NCI-H1930 (cell line): ENCODE measurements at regions not wholly inside any gene's neighbourhood (a gene's known extent, or its start where the extent isn't known, plus 50 kb on each side); places are given as distances from the start of the nearest gene placed in this dataset.

ENCODE experiments used
- DNase-seq, 2 experiments: peaks; one replicate each; lab custom pipeline; 2025; lab: John Stamatoyannopoulos, UW

GRCh38 chr6:139638179-139638941 is 263.9 kb upstream of the CITED2 start:
- no peak for DNase-seq

- DNase-seq: no peak
Observed at GRCh38 chr6:139637766-139638165, 263.3 kb upstream of the CITED2 start.

DNA sequence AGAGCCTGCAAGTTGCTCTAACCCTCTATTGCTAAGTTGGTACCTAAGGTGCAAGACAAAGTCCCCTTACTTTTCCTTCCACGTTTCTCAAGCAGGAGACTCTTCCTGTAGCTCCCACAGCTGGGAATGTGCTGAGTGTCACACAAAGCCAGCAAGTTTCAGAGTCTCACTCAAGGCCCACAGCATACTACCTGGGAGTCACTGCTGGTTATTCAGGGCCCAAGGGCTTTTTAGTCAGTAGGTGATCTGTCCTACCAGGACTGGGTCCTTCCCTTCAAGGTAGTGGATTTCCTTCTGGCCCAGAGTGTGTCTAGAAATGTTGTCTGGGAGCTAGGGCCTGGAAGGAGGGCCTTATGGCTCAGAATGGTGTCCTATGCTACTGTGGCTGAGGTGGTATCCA is 261.9 kb upstream of the CITED2 start:
- DNase-seq: no peak

DNA sequence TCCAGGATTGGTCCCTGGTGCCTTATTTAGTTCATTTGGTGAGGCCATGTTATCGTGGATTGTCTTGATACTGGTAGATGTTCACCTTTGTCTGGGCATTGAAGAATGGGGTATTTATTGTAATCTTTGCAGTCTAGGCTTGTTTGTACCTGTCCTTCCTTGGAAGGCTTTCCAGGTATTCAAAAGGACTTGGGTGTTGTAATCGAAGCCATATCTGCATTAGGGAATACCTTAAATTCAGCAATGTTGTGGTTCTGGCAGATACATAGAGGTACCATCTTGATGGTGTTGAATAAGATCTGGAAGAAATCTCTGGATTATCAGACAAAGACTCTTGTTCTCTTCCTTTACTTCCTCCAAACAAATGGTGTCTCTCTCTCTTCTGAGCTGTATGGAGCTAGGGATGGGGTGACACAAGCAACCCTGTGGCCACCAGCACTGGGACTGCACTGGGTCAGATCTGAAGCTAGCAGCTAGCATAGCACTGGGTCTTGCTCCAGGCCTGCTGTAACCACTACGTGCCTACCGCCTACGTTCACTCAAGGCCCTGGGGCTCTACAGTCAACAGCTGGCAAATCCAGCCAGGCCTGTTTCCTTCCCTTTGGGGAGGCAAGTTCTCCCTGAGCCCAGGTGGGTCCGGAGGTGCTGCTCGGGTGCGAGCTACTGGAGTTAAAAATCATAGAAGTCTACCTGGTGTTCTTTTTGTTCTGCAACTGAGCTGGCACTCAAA is 261.1 kb upstream of the CITED2 start:
- DNase-seq: no peak

GRCh38 chr6:139632840-139633239 is 258.4 kb upstream of the CITED2 start:
- no peak for DNase-seq

DNA sequence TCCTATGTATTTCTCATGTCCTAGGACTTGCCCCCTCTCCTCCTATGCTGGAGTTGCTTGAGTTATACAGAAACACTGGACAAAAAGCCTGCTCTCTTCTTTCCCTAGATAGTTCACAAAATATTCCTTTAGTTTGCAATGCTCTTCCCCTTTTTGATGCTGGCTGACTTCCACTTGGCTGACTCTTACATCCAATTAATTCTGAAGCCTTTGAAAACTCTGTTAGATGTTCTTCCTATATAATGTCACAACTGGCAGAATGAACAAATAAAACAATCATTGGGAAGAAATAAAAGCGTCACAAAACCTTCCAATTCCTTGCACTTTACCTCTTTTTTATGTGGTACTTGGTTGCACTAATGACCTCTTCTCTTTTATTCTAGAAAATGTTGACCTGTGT is 253.8 kb upstream of the CITED2 start:
- DNase-seq: no peak

DNA sequence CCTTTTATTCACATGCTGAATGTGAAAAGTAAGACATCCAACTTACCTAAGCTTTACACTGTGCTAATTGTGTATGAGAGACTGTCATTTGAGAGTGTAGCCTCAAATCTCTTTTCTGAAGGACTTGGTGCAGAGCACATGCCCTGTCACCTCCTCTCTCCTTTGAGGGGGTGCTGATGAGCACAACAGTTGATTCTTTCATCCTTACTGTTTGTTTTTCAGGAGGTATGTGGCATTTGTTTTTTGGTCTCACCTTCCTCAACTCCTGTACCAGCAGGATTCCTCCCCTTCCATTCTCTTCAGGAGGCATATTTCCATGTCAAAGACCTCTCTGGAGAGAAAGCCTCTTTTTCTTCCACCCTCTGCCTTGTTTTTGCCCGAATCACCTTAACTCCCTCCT is 252.6 kb upstream of the CITED2 start:
- DNase-seq: no peak

DNA sequence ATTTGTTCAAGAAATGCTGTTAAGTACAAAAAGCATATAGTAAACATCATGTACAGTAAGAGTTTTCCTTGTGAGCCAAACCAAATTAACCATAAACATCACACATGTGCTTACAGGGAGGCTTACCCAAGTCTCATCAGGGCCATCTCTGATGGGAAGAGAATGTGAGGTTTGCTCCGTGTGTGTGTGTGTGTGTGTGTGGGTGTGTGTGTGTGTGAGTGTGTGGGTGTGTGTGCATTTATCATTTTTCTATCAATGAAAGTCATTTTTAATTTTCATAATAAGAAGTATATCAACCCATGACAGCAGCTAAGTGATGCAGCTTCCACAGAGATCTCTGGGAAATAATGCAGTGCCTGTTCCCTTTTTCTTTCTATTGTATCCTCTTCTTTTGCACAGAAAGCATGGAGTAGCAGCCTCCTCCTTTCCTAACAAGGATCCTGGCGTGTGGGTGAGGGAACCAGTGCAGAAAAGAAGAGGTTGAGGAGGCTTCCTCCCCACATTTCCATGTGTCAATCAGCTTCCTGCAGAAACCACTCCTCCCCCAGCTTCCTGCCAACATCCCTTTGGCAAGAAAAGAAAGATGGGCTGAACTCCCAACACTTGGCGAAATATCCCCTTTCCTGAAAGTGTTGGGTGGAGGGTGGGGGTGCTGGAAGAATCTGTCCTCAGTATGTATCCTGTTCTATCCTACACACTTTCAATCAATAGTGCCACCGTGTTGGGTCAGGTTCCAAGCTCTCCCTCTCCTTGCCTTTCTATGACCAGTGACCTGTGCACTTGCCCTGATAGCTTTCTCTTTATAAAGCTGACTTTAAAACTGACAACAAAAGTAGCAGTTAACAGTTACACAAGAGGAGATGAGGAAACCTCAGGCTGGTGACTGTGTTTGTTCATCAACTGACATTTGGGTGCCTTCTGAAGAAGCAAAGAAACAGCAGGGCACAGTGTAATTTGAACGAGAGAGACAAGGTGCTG is 251.8 kb upstream of the CITED2 start:
- DNase-seq: no peak

- no peak for DNase-seq
Observed at GRCh38 chr6:139625081-139625939, 250.9 kb upstream of the CITED2 start.

- DNase-seq: no peak
Observed at GRCh38 chr6:139623372-139623771, 248.9 kb upstream of the CITED2 start.

- no peak for DNase-seq
Observed at GRCh38 chr6:139613496-139613895, 239.0 kb upstream of the CITED2 start.

GRCh38 chr6:139612135-139612465 is 237.7 kb upstream of the CITED2 start:
- no peak for DNase-seq

GRCh38 chr6:139611327-139612134 is 237.1 kb upstream of the CITED2 start:
- DNase-seq: no peak

GRCh38 chr6:139608466-139609261 is 234.2 kb upstream of the CITED2 start:
- no peak for DNase-seq

DNA sequence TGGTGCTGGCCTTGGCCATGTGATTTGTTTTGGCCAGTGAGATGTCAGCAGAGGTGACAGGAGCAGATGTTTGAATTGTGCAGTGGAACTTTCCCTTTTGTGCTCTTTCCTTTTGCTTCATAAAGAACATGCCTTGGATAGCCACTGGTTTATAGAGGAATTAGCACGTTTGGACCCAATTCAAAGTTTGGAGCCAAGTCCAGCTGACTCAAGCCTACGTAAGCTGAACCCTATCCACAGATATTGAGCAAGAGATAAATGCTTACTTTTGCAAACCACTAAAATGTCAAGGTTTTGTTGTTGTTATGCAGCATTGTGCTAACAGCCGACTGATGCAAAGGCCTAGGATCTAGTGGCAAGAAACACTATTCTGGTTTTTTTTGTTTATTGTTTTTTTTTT is 230.9 kb upstream of the CITED2 start:
- DNase-seq: no peak

- DNase-seq: no peak
Observed at GRCh38 chr6:139603581-139603980, 229.1 kb upstream of the CITED2 start.

DNA sequence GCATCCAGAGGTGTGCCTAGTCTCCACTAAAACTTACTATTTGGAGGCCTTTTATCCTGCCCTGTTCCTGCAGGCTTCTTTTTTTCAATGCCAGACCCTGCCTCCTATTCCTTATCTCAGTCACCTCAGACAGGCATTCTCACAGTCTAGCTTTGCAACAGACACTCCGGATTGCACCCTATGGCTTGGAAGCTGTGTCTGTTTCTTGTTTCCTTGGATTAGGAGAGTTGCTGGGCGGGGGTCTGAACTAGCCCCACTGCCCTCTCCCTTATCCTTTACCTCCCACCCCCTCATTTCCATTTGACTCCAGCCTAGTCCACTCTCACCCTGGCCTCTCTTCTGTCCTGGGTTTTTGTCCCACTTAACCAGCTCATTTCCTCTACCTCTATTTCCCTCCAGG is 228.1 kb upstream of the CITED2 start:
- DNase-seq: no peak

DNA sequence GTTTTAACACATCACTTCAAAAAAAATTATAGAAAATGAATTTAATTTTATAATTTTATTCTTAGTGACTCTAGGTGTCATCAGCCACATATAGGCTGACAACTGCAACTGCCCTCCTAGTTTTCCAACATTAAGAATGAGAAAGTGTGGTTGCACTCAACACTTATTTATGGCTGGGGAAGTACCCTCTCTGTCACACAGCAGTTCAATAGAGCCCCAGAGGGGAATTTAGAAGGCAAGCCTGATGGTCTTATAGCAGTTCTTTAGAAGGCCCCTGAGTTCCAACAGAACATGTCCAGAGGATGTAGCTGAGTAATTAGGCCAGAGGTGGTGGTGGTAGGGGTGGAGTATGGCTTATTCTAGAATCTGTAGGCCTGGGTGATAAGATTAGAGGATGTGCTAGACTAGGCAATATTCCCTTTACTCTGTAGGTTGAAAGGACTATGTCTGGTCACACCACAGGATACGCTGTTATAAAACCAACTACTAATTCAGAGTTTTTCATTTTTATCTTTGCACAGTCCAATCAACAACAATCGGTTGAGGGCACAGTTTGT is 226.5 kb upstream of the CITED2 start:
- no peak for DNase-seq

DNA sequence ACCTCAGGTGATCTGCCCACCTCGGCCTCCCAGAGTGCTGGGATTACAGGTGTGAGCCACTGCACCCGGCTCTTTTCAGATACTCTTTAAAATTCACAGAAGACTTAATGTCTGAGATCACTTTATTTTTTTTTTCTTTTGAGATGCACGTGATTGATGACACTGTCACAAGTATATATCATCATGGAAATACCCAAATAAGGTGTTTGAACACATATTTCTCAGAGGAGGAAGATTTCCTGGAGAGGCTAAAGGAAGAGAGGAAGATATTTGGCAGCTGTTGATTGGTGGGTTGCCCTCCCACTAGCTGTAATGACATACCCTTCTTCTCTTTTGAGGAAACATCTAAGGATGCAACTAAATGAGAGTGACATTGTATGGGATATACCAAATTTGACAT is 225.9 kb upstream of the CITED2 start:
- no peak for DNase-seq
